ENCODE measurements at regions not wholly inside any gene's neighbourhood (a gene's known extent, or its start where the extent isn't known, plus 50 kb on each side); places are given as distances from the start of the nearest gene placed in this dataset.

- Histone ChIP-seq H4K20me1 (no peaks in the 10 kb centered on the region), H3K4me1 (no peaks in the 10 kb centered on the region), H3K4me3 (no peak overlapping the region), H3K36me3 (no peaks in the 10 kb centered on the region), H3K27ac (no peak overlapping the region), H3K9me3 (replicated peaks in 1 of 11) (no peaks in the 10 kb centered on the region), H3K27me3 (no peaks in the 10 kb centered on the region), H3K9ac (no peak overlapping the region), H3K4me2 (no peak overlapping the region)
- no peak for TF ChIP-seq Cebpa-rat (IDR thresholded peaks at IDR 0.05)
Observed at GRCh38 chr12:97229004-97229403, 233.6 kb upstream of the RMST start.

DNA sequence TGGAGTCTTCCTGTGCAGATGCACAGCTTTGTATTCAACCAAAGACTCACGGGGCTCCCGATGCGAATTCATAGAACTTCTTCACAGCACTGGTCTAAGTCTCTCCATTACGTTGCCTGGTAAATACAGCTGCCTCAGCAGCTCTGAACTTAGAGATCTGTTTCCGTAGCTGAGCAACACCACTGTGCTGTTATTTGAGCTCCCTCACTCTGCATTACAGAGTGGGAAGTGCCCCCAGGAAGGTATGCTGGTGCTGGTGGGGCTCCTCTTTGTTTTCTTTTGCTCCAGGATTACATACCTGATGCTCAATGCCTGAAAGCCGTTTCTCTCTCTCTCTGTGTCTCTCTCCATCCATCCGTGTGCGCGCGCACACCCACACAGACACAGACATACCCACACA is 227.5 kb upstream of the RMST start:
- H4K20me1 ChIP-seq: no peaks in the 10 kb centered on the region
- H3K4me2 ChIP-seq: no peak overlapping the region
- H3K9ac ChIP-seq: no peak overlapping the region
- no peaks in the 10 kb centered on the region; a peak in 1 of 22 replicates for H3K9me3 ChIP-seq (replicated peaks in 1 of 11)
- H3K4me1 ChIP-seq: no peaks in the 10 kb centered on the region
- no peak overlapping the region for H3K4me3 ChIP-seq
- H3K36me3 ChIP-seq: no peaks in the 10 kb centered on the region
- no peaks in the 10 kb centered on the region for H3K27me3 ChIP-seq
- H3K27ac ChIP-seq: no peak overlapping the region
- TF ChIP-seq Cebpa-rat (IDR thresholded peaks at IDR 0.05): no peak

GRCh38 chr12:97246368-97246767 is 216.2 kb upstream of the RMST start:
- TF ChIP-seq Cebpa-rat (IDR thresholded peaks at IDR 0.05): no peak
- Histone ChIP-seq H4K20me1 (no peaks in the 10 kb centered on the region), H3K4me3 (no peak overlapping the region), H3K9me3 (replicated peaks in 1 of 11) (no peaks in the 10 kb centered on the region), H3K4me1 (peaks cover 0 to 6% (median 0%) of the 10 kb centered on the region in 10 experiments; a peak in 1 of 20 replicates), H3K27me3 (no peaks in the 10 kb centered on the region), H3K27ac (no peak overlapping the region), H3K36me3 (no peaks in the 10 kb centered on the region), H3K9ac (no peak overlapping the region), H3K4me2 (0 out of 22 replicates have a peak overlapping the region, but pooled peaks of 1 of the 11 experiments have one; percentile 15)

GRCh38 chr12:97250483-97250882 is 212.1 kb upstream of the RMST start:
- H3K4me3 ChIP-seq: no peak overlapping the region
- no peaks in the 10 kb centered on the region for H3K36me3 ChIP-seq
- no peak for TF ChIP-seq Cebpa-rat (IDR thresholded peaks at IDR 0.05)
- H3K27me3 ChIP-seq: no peaks in the 10 kb centered on the region
- no peak overlapping the region for H3K9ac ChIP-seq
- H3K27ac ChIP-seq: no peak overlapping the region
- no peaks in the 10 kb centered on the region for H3K9me3 ChIP-seq (replicated peaks in 1 of 11)
- no peaks in the 10 kb centered on the region for H4K20me1 ChIP-seq
- no peak overlapping the region for H3K4me2 ChIP-seq
- H3K4me1 ChIP-seq: peaks cover 0 to 6% (median 0%) of the 10 kb centered on the region in 10 experiments; a peak in 1 of 20 replicates

GRCh38 chr12:97257726-97258125 is 204.9 kb upstream of the RMST start:
- H3K9ac ChIP-seq: no peak overlapping the region
- no peaks in the 10 kb centered on the region for H3K9me3 ChIP-seq (replicated peaks in 1 of 11)
- no peaks in the 10 kb centered on the region for H3K27me3 ChIP-seq
- H3K4me3 ChIP-seq: no peak overlapping the region
- H3K4me1 ChIP-seq: peaks cover 0 to 5% (median 0%) of the 10 kb centered on the region in 10 experiments; a peak in 1 of 20 replicates
- no peaks in the 10 kb centered on the region for H4K20me1 ChIP-seq
- no peak for TF ChIP-seq Cebpa-rat (IDR thresholded peaks at IDR 0.05)
- H3K4me2 ChIP-seq: no peak overlapping the region
- H3K27ac ChIP-seq: no peak overlapping the region
- no peaks in the 10 kb centered on the region for H3K36me3 ChIP-seq

DNA sequence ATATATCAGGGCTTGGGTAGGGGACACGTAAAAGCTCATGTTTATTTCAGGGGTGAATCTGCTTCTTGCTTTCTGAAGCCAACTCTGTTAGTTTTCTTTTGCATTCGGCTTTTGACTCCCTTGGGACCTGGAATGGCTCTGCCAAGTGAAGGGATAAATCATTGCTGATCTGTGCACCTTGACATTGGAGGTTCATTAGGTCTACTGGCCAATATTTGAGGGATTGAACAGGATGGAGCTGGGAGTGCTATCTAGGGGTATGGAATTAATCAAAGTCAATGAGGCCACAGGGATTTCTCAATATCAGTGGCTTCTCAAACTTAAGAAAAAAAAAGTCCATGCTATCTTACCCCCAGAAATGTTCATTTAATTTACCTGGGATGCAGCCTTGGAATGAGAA is 203.5 kb upstream of the RMST start:
- Histone ChIP-seq H4K20me1 (no peaks in the 10 kb centered on the region), H3K36me3 (no peaks in the 10 kb centered on the region), H3K27me3 (no peaks in the 10 kb centered on the region), H3K4me1 (peaks cover 0 to 6% (median 0%) of the 10 kb centered on the region in 10 experiments; a peak in 2 of 20 replicates), H3K9ac (no peak overlapping the region), H3K9me3 (replicated peaks in 1 of 11) (no peaks in the 10 kb centered on the region; a peak in 1 of 22 replicates), H3K4me3 (no peak overlapping the region), H3K4me2 (no peak overlapping the region), H3K27ac (no peak overlapping the region)
- TF ChIP-seq Cebpa-rat (IDR thresholded peaks at IDR 0.05): no peak

GRCh38 chr12:97260786-97261185 is 201.8 kb upstream of the RMST start:
- H3K4me3 ChIP-seq: no peak overlapping the region
- no peak for TF ChIP-seq Cebpa-rat (IDR thresholded peaks at IDR 0.05)
- H3K27me3 ChIP-seq: no peaks in the 10 kb centered on the region
- H3K9ac ChIP-seq: no peak overlapping the region
- no peaks in the 10 kb centered on the region; a peak in 1 of 22 replicates for H3K9me3 ChIP-seq (replicated peaks in 1 of 11)
- H4K20me1 ChIP-seq: no peaks in the 10 kb centered on the region
- peaks cover 0 to 14% (median 0%) of the 10 kb centered on the region in 10 experiments; a peak in 3 of 20 replicates for H3K4me1 ChIP-seq
- no peaks in the 10 kb centered on the region for H3K36me3 ChIP-seq
- no peak overlapping the region for H3K4me2 ChIP-seq
- no peak overlapping the region for H3K27ac ChIP-seq

DNA sequence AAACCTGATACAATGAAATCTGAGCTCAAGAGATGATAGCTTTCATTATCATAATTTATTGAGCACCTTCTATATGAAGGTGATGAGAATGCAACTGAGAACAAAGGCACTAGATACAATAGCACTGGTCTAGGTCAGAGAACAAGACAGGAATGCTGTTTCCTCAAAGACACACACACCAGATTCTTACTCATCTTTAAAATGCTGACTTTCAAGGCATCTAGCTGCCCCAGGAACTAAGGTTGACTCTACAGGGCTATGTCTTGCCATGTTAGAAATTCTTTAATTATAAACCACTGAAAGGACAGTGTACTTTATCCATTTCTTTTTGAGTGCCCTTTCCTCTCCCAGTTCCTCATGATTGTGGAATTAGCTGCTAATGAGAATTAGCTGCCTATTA is 195.4 kb upstream of the RMST start:
- H3K4me1 ChIP-seq: peaks cover 0 to 9% (median 0%) of the 10 kb centered on the region in 10 experiments; a peak in 3 of 20 replicates
- no peaks in the 10 kb centered on the region for H4K20me1 ChIP-seq
- TF ChIP-seq Cebpa-rat (IDR thresholded peaks at IDR 0.05): no peak
- no peak overlapping the region for H3K4me3 ChIP-seq
- H3K36me3 ChIP-seq: no peaks in the 10 kb centered on the region
- H3K9me3 ChIP-seq (replicated peaks in 1 of 11): peaks cover 6 to 15% (median 8%) of the 10 kb centered on the region in 11 experiments; a peak in 21 of 22 replicates
- H3K27ac ChIP-seq: no peak overlapping the region
- no peak overlapping the region for H3K4me2 ChIP-seq
- no peaks in the 10 kb centered on the region for H3K27me3 ChIP-seq
- no peak overlapping the region for H3K9ac ChIP-seq

DNA sequence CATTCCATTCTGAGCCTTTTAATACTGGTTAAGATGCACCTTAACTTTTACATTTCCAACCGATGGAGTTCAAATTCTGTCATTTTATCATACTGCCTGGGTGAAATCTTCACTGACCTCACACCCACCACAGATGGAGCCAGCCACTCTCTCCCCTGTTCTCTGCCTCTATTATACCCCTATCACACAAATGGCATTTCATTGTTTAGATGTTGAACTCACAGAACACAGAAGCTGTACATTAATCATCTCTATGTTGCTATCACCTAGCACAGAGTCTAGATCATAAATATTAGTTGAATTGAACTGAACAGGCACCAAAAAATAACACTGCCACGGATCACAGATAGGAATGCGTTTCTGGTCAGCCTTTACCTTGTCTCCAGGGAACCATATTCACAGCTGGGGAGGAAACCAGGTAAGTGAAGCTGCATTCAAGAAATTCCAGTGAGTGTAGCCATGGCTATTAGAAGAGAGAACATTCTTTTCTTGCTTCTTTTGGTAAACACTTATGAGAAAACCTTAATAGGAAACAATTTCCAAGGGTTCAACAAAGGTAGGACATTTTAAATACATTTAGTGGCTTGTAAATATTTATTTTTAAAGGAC is 194.9 kb upstream of the RMST start:
- Histone ChIP-seq H3K36me3 (no peaks in the 10 kb centered on the region), H3K4me3 (no peak overlapping the region), H3K27ac (no peak overlapping the region), H3K9ac (no peak overlapping the region), H3K9me3 (replicated peaks in 1 of 11) (peaks cover 10 to 20% (median 13%) of the 10 kb centered on the region in 11 experiments; a peak in 21 of 22 replicates), H3K4me1 (peaks cover 0 to 9% (median 0%) of the 10 kb centered on the region in 10 experiments; a peak in 3 of 20 replicates), H4K20me1 (no peaks in the 10 kb centered on the region), H3K27me3 (no peaks in the 10 kb centered on the region), H3K4me2 (no peak overlapping the region)
- TF ChIP-seq Cebpa-rat (IDR thresholded peaks at IDR 0.05): no peak

DNA sequence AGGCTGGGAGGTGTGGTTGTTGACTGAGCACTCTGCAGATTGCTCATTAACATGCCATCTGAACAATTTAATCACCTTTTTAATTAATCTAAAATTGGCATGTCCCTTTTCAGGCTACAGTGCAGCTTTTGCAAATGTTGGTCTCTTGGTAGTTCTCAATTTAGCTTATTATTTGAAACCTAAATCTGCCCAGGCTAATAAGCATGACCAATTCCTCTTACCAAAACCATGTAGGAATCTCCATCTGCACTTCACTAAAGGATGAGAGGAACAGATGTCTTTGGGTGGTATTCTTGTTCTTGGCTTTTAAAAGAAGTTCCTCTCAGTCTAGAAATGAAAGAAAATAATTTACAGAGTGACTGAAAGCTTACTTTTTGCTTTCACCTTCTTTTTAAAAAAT is 190.1 kb upstream of the RMST start:
- Histone ChIP-seq H3K4me3 (no peak overlapping the region), H3K27ac (no peak overlapping the region), H3K9me3 (replicated peaks in 1 of 11) (peaks cover 11 to 20% (median 13%) of the 10 kb centered on the region in 11 experiments; a peak in 21 of 22 replicates), H3K27me3 (no peaks in the 10 kb centered on the region), H3K9ac (no peak overlapping the region), H4K20me1 (no peaks in the 10 kb centered on the region), H3K36me3 (no peaks in the 10 kb centered on the region), H3K4me2 (no peak overlapping the region), H3K4me1 (no peaks in the 10 kb centered on the region)
- no peak for TF ChIP-seq Cebpa-rat (IDR thresholded peaks at IDR 0.05)

All from BLaER1 treated with 17β-estradiol and CSF1 and Interleukin-3, amounts not matched to agents 10 nM and 100 nM (cell line).